ENCODE measurements at regions not wholly inside any gene's neighbourhood (a gene's known extent, or its start where the extent isn't known, plus 50 kb on each side); places are given as distances from the start of the nearest gene placed in this dataset.

GRCh38 chr6:98179606-98180005, 654.8 kb upstream of the POU3F2 start:
- no peak for DNase-seq

- DNase-seq = no peak
Measured at GRCh38 chr6:98200084-98200483, 634.3 kb upstream of the POU3F2 start.

GRCh38 chr6:98203170-98203806, 631.1 kb upstream of the POU3F2 start:
- peak in 1 of 5 experiments; percentile 1 for DNase-seq

- no peak for DNase-seq
Measured at GRCh38 chr6:98212468-98212867, 621.9 kb upstream of the POU3F2 start.

GRCh38 chr6:98215531-98215930, 618.8 kb upstream of the POU3F2 start:
- DNase-seq = no peak

- no peak for DNase-seq
Measured at GRCh38 chr6:98230250-98230649, 604.1 kb upstream of the POU3F2 start.

- no peak for DNase-seq
Measured at GRCh38 chr6:98239057-98239456, 595.3 kb upstream of the POU3F2 start.

- DNase-seq = no peak
Measured at GRCh38 chr6:98241630-98242029, 592.7 kb upstream of the POU3F2 start.

- DNase-seq = no peak
Measured at GRCh38 chr6:98254624-98255023, 579.8 kb upstream of the POU3F2 start.

- no peak for DNase-seq
Measured at GRCh38 chr6:98260382-98260781, 574.0 kb upstream of the POU3F2 start.

GRCh38 chr6:98272060-98272459, 562.3 kb upstream of the POU3F2 start:
- DNase-seq = no peak

- DNase-seq = no peak
Measured at GRCh38 chr6:98274691-98275090, 559.7 kb upstream of the POU3F2 start.

GRCh38 chr6:98280492-98280891, 553.9 kb upstream of the POU3F2 start:
- DNase-seq = no peak

- DNase-seq = no peak
Measured at GRCh38 chr6:98286620-98287019, 547.8 kb upstream of the POU3F2 start.

- DNase-seq = no peak
Measured at GRCh38 chr6:98287876-98288275, 546.5 kb upstream of the POU3F2 start.

- DNase-seq = no peak
Measured at GRCh38 chr6:98292810-98293209, 541.6 kb upstream of the POU3F2 start.

GRCh38 chr6:98295515-98296175, 538.7 kb upstream of the POU3F2 start:
- no peak for DNase-seq

- DNase-seq = no peak
Measured at GRCh38 chr6:98308564-98308963, 525.8 kb upstream of the POU3F2 start.

- no peak for DNase-seq
Measured at GRCh38 chr6:98310443-98310842, 523.9 kb upstream of the POU3F2 start.

GRCh38 chr6:98323605-98324004, 510.8 kb upstream of the POU3F2 start:
- no peak for DNase-seq

GRCh38 chr6:98324446-98324845, 509.9 kb upstream of the POU3F2 start:
- DNase-seq = no peak

- no peak for DNase-seq
Measured at GRCh38 chr6:98325366-98325765, 509.0 kb upstream of the POU3F2 start.

- no peak for DNase-seq
Measured at GRCh38 chr6:98333273-98333672, 501.1 kb upstream of the POU3F2 start.

- DNase-seq = no peak
Measured at GRCh38 chr6:98335594-98335993, 498.8 kb upstream of the POU3F2 start.

- DNase-seq = no peak
Measured at GRCh38 chr6:98339506-98339905, 494.9 kb upstream of the POU3F2 start.
